ENCODE measurements at regions not wholly inside any gene's neighbourhood (a gene's known extent, or its start where the extent isn't known, plus 50 kb on each side); places are given as distances from the start of the nearest gene placed in this dataset.
A peak's percentile ranks its signal among the peaks of the same experiment; 100 is the strongest.

DNA sequence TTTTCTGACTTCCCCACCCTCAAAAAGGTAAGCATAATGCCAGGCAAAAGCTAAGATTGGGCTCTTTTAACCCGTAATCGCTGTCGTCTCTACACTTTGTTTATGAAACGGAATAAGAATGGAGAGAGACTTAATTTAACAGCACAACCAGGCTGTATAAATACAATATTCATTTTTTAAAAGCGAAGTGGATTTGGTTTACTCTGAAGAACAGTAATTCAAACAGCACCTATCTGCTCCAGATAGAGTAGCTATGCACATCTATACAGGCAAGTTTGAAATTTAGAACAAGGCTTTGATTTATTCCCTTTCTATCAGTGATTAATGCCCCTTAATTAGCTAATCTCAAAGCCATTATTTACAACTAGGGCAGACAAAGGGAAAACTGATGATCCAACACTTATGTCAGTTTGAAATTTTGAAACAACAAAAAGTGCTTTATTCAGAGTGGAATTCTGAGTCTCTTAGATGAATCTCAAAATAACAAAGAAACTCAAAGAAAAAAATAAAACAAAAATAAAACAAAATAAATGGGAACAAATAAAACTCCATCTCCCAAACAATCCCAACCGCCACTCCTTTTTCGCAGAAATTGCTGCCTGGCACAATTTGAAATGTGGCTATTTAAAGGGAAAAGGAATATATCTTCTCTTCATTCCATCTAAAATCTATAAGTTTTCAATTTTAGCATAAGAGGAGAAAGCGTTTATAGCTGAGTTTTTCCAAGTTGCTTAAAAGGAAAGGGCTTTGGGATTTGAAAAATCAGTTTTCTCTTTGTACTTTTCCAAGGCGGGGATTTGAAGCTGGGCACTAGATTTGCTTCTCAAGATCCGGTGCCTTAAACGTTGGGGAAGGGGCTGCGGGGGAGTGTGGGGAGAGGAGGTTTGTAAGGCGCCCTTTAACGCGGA is 298.6 kb downstream of the PARP8 start:
- DNase-seq: peak in 1 of 3 donors; percentile 10

DNA sequence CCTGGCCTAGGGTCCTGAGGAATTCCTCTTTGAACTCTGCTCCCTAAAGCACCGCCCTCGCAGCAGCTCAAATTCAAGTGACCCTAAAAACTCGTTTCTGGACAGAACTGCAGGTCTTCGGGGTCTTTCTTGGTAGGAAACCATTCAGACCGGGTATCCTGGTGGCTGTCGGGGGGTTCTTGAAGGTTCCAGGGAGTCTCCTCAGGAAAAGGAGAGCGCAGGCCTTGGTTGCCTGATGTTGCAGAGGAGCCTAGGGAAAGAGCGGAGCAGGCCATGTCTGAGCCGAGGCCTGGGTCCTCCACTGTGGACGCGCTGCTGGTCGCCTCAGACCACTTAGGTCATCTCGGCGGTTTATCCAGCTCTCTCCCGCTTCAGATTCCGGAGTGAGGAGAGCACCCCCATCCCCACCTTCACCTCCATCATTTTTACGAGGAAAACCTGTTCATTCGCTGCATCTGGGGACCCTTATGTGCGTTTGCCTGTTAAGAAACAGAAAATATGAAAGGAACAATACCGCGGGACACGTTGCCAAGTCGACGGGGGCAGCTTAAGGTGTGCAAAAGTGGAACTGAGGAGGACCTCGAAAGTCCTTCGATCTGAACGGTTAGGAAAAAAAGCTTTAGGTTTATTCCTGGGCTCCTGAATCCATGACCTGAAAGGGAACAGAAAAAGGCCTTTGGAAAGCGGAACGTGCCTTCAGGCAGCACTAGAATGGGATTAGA is 299.4 kb downstream of the PARP8 start:
- DNase-seq: peak in 1 of 3 donors; percentile 37

DNA sequence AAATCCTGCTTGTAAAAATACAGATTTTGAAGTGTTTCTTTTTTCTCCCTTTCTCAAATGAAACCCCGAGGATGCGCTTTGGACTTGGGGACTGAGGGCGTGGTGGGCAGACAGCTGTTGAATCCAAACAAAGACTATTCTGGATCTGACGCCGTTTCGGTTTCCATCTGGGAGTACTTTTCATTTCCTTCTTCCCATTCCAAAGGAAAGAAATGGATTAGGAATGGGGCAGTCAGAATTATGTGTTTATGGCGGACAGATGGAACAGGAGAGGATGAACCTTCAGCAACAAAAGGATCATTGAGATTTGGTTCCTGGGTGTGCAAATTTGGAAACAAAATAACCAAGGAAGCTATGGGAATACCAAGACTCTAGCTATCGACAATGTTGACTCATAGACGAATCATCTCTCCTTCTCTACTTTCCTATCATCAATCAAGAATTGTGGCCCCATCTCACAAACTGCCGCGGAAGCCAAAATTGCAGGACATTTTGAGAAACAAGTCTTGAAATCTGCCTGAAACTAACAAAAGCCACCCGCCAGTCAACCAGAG is 300.6 kb downstream of the PARP8 start:
- peak in 2 of 3 donors; percentile 9 to 57 for DNase-seq

DNA sequence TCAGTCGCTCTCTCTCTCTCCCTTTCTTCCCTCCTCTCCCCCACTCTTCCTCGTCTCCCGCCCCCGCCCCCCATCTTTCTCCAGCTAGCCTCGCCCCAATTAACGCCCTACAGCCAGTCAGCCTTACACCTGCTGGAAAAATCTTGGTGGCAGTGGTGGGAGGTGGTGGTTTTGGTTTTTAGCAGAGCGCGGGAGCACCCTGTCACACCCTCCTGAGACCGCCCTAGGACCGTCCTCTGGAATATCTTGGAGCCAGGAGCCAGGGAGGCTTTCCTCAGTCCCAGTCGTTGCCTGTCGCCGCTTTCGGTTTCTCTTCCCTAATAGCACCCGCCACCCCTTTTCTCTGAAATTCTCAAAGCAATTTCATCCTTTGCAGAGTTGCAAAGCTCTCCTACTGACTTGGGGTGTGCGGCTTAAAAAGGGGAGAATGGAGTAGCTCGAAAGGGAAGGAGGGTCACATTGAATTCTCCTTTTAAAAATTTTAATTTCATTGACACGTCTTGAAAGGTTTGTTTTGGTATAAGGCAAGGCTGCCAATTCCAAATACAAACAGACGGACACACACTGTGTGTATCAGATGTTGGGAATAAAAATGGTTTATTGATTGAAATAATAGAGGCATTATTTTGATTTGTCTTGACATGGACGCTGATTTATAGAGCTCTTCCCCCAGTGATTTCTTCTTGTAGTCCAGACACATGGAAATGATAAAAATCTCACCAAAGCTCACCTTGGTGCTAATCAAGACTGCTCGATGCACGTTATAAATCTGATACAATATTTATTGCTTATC is 301.3 kb downstream of the PARP8 start:
- DNase-seq: peak in 2 of 3 donors; percentile 22 to 66

DNA sequence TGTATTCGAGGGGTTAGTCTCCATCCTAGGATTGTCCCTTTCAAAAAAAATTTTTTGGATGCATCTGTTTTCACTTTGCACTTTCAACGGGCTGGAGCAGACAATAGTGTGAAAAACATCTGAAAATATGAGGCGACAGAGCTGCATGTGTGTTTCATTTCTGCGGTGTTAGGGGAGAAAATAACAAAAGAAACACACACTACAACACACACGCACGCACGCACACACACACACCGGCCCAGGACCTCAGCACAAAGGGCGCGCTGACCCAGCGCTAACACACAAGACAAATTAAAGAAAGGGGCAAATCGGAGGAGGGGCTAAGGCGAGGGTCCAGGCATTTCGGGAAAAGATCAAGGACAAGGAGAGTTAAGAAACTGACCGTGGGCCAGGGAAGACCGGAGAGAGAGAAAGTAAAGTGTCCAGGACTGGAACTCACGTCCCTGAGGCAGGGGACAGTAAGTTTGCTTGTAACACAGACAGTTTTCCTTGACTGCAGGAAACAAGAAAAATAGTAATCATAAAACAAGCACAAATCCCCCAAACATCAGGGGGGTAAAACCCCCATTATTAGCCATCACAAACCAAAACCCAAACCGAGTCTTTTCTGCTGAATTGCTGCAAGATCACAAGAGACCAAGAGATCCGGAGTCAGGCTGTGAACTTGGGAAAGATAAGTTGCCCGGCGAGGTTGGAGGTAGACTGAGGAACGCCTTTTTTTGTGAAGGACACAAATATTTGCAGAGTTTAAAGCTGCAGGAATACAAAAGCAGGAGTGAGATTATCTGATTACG is 302.1 kb downstream of the PARP8 start:
- DNase-seq: peak in 2 of 3 donors; percentile 18 to 63

DNA sequence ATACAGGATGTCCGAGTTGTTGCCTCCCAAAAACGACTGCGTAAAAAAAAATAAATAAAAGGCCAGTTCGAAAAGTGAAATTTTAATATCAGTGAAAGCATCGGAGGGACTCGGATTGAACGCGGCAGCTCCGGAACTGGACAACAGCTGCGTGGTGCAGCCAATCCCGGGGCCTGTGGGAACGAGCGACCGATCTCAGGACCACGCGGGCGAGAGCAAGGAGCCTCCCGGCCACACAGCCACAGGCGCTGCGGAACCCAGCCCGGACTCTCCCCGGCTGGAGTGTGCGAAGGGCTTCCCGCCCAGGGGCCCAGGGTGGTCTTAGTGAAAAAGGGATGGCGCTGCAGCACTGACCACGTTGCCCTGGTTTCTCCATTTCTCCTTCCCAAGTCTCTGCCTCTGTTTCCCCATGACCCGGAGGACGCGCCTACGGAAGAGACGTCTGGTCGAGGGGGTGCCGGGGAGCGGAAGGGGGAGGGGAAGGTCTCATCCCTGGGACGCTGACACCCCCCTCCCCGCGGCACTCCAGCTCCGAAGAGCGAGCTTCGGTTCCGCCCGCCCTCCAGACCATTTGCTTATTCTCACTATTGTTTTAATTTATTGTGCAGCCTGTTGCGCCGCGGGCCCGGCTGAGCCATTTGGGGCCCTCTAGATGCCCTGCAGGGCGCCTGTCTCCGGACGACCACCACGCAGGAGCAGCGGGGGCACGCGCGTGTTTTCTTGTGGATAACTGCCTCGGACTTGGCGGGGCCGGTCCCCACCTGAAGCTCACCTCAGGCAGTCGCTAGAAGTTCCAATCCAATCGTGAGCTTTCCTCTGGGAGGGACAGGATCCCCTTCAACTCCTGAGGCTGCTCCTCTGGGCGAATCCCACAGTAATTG is 303.0 kb downstream of the PARP8 start:
- peak in 2 of 3 donors; percentile 13 to 50 for DNase-seq

DNA sequence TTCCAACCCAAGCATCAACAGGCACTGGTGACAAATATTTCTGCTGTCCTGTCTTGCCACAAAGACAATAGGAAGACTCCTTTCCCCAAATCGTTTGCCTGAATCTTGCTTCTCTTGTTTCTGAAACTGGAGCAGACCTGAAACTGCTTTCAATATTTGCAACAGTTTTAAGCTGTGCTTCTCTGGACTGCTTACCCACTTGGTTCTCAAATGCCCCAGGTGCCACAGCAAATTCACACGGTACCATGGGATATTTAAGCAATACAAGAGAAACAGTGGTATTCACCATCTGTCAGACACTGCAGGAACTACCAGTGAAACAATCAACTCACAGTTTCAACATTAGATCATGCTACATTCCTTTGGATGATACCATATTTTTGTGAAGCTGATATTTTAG is 309.4 kb downstream of the PARP8 start:
- DNase-seq: no peak

DNA sequence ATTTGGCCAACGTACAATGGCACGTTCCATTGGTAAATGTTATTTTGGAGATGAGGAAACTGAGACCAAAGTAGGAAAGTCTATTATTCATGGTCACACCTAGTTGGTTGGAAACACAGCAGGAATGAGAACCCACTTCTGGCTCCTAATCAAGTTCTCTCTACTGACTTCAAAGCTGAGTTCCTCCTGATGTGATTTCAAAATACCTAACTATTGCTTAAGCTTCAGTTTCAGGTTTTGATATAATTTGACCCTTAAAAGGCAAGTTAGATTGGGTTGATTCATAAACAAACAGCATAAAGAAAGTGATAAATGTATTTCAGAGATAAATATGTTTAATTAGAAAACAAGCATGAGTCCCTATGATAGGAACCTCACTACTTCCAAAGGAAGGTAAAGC is 312.5 kb downstream of the PARP8 start:
- DNase-seq: no peak

DNA sequence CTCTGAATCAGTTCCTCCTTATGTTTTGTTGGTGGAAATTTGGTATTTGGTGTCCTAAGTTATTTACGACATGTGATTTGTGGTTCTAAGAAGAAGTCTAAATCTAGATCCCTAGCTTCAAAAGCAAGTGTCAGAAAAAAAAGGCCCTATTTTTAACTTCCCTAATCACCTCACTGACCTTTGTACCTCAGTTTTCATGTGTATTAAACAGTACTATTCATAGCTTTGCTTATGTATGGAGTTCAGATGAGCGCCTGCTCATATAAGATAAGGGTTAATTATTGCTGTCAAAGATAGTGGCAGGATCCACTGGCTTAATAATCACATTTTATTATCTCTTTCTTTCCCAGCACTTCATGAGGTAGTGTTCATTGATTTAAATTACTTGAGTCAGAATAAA is 318.2 kb downstream of the PARP8 start:
- no peak for DNase-seq

DNA sequence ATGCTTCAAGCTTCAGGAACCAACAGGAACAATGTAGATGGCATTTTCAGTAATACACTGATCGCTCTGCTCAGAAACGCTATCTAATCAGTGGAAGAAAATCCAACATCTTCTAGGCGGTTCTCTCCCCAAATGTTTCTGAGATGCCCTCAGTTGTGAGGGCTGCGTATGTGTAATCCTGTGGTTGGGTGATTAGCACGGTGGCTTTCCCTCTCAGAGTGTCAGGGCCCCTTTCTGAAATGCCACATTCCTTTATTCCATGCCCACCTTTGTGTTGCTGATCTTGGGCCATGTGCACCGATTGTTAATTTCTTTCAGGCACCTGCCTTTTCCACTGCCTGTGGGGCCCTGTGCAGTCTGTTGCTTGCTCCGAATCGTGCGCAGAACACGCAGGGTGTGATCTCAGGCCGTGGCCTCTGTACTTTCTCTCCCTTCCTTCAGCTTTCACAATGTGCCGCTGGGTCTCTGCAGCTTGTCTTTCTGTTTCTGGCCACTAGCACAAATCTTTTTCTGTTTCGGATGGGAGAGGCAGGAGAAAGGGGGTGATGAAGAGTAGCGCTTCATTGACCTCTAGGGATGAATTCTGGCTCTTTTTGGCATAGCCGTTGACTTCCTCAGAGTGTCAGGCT is 324.0 kb downstream of the PARP8 start:
- DNase-seq: no peak

DNA sequence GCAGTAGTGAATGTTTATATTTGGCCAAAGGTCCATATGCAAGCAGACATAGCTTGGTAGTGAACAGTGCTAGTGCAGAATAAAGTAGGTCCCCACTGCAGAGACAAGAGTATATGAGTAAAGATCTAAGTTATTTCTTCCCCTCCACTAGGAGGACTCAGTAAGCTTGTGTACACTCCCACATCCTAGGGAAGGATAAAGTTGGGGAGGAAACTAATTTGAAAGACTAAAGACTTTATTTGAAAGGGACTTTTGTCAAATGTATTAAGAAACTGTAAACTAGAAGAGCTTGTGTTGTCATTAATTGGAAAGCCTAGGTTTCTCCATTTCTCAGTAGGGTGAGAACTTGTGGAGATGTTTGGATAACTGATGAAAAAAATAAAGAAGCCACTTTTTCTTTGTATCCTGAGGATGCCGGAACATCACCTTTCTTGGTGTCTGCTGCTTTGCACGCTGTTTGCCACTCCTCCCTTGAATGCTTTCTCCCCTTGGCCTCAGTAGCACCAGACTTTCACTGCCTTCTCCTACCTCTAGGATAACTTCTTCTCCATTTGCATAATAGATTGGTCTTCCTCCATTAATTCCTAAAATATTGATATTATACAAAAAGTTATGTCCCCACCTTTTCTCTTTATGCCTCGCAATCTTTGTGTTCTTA is 329.0 kb downstream of the PARP8 start:
- no peak for DNase-seq

DNA sequence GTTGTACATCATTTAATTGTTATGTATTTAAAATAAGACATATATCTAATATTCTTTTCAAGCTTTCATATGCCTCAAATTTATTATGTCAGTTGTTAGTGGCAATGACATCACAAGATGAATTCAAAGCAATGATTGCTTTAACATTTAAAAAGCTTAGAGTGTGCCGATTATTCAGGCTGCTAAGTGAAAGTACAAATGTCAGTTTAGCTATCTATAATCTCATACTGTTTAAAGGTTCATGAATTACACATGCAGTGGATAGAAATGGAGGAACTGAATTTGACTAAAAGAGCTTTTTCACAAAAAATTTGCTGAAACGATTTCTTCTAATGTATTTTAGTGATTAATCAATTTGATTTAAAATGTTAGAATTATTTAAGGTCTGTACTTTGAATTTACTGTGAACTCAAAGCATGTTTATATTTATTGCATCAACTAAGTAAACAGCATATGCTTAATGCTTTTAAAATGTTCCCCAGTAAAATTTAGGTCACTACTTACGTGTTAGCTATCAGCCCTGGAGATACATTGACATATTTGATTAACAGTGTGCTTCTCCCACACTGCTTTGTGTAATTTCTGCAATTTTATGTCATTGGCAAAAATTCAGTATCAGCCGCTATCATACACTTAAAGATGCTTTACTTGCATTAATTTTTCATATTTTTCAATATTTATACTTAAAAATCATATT is 334.9 kb downstream of the PARP8 start:
- no peak for DNase-seq

DNA sequence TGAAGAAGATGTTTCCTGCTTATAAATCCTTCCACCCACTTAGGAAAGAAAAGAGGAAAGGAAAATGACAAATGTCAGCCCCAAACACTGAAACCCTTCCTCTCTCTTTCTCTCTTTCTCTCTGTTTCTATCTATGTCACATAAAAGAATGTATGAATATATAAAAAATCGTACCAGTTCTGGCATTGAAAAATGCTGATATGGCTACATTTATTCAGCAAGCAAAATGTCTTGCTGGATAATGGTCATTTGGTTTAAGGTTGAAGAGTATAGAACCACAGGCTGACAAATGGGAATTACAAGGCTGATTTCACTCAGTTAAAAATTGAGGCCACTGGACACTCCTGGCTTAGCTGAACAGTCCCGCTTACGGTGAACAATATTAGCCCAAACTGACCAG is 335.9 kb downstream of the PARP8 start:
- no peak for DNase-seq

DNA sequence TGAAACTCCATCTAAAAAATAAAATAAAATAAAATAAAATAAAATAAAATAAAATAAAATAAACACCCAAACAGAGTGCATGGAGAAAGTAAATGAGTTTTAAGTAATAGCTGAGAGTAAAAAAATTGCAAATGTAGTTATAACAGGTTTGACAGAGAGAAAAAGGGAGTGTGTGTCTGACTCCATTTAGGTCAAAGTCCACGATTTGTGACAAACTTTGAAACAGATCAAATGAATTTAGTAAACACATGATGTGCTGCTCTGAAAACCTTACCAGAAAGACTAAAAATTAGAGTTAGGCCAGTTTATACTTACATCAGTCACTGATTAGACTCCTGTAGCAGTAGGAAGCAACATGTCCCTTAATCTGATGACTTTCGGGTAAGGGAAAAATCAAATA is 346.6 kb downstream of the PARP8 start:
- DNase-seq: no peak

DNA sequence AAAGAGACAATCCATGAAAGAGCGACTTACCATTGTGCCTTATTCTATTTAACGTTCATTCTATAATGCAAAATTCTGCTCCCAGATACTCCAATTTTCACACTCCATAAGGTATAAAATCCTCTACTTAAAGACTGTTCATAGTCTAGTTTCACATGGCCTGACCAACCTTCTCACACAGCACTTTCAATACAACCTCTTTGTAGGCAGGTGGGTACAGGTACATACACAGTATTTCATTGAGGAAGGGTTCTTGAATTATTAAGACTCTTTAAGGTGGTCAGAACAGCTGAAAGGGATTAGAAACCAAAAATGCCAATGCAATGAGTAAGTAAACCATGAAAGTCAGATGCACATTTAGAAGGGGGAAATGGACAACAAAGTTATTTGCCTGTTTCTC is 352.0 kb downstream of the PARP8 start:
- DNase-seq: no peak

DNA sequence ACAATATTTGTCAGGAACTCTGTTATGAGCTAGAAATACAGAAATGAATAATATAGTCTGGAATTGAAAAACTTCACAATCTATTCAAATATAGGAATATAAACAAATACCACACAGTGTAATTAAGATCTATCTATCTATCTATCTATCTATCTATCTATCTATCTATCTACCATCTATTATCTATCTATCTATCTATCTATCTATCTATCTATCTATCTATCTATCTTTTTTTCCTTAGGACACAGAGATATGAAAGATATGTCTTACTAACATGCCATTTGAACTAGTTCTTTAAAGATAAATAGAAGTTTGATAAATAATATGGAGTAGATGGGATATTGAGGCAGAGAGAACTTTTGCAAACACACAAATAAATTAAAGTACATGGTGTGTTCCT is 357.8 kb downstream of the PARP8 start:
- no peak for DNase-seq

DNA sequence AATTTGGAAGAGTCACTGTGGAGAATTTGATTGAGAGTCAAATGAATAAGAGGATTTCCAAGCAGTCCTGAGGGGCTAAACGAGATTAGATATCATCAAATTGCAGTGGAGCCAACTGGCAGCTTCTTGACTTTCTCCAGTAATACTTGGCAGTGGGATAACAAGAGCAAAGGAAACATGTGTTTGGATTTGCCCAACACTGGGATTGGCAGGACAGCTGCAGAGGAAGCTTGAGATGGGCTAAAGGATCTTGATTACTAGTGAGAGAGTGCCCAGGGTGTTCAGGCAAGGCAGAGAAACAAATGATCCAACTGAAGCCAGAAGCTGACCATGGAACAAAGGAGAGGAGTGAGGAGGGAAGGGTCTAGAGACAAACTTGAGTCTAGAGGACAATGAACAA is 356.0 kb upstream of the ISL1 start:
- peak in 2 of 3 donors; percentile 1 to 15 for DNase-seq

DNA sequence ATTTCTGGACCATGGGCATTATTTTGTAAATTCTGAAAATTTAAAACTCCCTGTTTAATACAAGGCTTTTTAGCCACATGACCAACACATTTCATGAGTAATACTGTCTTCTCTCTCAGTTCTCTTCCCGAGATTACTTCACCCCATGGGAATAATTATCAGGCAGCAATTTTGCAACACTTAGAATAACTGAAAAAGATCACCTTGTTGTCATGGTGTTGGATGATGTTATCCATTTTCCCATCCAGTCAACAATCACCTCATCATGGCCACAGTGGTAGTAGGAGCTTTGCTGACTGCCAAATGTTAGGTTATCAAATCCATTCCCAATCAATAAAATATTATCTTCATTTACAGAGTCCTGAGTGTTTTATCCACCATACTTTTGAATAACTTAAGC is 354.9 kb upstream of the ISL1 start:
- no peak for DNase-seq
